22Rv1 (cell line): ENCODE measurements at regions not wholly inside any gene's neighbourhood (a gene's known extent, or its start where the extent isn't known, plus 50 kb on each side); places are given as distances from the start of the nearest gene placed in this dataset.

ENCODE experiments used
- ZFX ChIP-seq: fragments of 450-650 bp; IDR thresholded peaks from 2 replicates; pipeline ENCODE4 v1.6.1; 2017; ENCODE audit warnings: antibody characterized with exemption, borderline replicate concordance
- TF ChIP-seq, protein P1 (sequence below): fragments of 450-650 bp; IDR thresholded peaks from 2 replicates; pipeline ENCODE4 v1.5.1; 2017; ENCODE audit warnings: mild to moderate bottlenecking

DNA sequence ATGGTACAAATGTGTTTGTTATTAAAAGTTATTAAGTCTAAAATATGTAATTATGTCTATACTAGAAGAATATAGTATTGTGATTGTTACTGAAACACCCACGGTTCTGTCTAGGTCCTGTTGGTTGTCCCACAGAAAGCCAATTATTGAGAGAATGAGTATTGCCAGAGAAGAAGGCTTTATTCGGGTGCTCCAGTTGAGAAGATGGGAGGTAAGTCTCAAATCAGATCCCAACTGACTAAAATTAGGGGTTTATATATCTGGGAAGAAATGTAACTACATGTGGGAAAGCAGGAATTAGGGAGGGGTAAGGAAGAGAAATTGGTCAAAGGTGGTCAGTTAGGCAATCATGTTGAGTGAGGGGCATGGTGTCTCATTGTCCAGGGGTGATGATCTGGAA, 798.4 kb downstream of the PCDH17 start:
- TF ChIP-seq, protein P1, sequence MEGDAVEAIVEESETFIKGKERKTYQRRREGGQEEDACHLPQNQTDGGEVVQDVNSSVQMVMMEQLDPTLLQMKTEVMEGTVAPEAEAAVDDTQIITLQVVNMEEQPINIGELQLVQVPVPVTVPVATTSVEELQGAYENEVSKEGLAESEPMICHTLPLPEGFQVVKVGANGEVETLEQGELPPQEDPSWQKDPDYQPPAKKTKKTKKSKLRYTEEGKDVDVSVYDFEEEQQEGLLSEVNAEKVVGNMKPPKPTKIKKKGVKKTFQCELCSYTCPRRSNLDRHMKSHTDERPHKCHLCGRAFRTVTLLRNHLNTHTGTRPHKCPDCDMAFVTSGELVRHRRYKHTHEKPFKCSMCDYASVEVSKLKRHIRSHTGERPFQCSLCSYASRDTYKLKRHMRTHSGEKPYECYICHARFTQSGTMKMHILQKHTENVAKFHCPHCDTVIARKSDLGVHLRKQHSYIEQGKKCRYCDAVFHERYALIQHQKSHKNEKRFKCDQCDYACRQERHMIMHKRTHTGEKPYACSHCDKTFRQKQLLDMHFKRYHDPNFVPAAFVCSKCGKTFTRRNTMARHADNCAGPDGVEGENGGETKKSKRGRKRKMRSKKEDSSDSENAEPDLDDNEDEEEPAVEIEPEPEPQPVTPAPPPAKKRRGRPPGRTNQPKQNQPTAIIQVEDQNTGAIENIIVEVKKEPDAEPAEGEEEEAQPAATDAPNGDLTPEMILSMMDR: no peak
- TF ChIP-seq ZFX: no peak
